AG20443 (cell line): ENCODE measurements at regions not wholly inside any gene's neighbourhood (a gene's known extent, or its start where the extent isn't known, plus 50 kb on each side); places are given as distances from the start of the nearest gene placed in this dataset.
"Not testable (repeated sequence)": the region's sequence is repeated elsewhere in the genome, so short reads cannot be mapped to it uniquely, and the experiment has no call there.

Experiments used
- DNase-seq: peaks from one replicate; pipeline ENCODE4 v3.0.0; 2012; ENCODE audit warnings: low spot score, mixed read lengths

DNA sequence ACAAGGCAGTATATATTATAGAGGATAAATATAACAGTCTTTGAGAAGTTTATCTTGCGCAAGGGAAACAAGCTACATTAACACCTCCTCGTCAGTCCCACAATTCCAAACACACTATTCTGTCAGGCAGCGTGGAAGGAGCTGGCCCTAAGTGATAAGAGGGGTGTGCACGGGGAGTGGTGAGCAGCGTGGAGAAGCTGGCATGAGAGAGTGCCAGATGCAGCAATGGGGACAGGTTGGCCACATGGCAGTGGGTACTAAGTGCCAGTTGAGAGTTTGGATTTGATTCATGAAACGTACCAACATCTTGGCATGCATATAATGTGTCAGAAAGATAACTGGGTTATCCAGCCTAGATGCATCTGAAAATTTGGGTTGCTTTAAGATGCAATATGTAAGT lies 460.2 kb downstream of the ICE1 start:
- no peak for DNase-seq

DNA sequence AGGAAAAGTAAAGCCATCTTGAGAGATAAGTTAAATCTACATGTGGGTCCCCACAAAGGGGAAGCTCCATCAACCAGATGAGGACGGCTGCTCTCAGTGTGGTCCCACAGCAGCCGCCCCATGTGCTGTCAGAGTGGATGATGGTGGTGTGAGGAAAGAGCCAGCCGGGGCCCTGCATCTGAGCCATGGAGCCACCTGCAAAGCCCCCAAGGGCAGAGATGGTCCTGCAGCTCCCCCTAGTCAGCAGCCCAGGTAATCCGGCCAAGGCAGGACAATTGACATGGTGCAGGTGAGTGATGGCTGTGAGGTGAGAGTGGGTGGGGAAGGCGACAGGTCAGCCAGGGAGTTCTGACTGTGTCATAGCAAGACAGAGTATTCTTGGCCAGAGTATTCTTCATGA lies 458.8 kb downstream of the ICE1 start:
- DNase-seq, result no peak

DNA sequence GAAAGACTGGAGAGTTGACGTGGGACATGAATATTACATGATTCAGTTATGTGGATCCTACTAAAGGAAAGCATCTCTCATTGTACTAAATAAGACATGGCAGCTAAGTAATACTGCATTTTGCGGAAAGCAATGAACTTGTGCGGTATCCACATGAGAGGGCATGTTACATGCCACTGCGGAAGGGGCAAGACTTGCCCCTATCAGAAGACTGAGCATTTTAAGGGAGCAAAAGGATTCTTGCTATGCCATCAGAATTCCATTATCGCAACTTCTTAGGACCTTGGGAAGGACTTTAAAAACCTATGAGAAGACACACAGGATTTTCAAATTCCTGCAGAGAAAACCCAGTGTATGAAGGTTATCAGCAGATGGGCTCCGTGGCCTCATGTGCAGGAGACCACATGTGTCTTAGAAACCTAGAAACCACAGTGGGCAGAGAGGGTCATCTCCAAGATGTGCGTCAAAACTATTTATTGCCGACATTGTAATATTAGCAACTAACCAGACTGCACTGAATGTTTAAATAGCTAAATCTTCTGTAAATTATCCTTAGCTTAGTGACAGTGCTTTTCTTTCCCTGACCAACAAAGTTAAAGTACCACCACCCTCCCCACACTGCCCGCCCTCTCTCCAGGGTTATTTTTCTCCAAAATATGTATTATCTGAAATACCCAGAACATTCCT lies 457.7 kb downstream of the ICE1 start:
- DNase-seq, result no peak

DNA sequence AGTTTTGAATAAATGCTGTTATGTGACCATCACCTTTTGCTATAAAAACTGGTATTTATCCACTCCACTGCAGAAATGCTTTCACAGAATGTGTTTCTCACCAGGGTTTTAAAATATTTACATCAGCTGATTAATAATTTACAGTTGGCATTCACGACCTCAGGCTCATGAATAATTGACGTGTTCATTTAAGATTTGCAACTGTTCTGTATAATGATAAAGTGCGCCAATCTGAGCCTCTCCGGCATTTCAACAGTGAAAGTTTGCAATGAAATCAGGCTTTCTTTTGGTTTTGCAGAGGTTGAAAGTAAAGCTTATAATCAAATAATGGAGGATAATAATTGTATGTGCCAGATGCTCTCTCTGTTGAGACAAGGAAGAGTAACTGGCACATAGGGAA lies 434.9 kb downstream of the ICE1 start:
- DNase-seq, result no peak

DNA sequence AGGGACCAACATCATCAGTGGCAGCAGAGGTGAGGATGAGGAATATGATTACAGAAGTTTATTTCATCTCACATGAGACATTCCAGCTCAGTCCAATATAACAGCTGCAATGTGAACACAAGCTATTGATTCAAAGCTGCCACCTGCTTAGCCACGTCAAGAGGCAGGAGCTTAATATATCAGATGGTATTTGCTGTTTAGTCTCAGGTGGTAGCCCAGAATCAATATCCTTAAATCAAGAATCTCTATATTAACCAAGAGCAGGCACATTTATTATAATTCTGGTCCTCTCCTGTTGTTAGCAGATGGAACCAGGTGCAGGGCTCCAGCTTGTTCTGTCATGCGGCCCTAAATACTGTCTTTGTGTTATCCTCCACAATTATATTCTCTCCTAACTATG lies 431.6 kb downstream of the ICE1 start:
- DNase-seq, result no peak

DNA sequence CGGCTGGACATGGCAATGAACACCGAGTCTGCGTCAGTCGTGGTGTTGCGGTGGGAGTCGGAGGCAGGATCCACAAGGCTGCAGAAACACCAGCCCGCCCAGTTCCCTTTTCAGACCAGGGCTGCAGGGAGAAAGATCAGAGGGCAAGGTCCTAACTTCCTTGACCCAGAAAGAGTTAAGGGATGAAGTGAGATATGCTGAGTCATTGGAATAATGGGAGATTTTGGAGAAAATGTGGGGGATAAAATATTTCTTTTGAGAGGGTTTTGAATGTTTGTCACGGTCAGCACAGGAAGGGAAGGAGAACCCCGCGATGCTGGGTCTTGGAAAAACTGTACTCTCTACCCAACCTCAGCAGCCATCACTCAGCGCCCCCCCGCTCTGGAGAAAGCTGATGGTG lies 416.0 kb downstream of the ICE1 start:
- no peak for DNase-seq

DNA sequence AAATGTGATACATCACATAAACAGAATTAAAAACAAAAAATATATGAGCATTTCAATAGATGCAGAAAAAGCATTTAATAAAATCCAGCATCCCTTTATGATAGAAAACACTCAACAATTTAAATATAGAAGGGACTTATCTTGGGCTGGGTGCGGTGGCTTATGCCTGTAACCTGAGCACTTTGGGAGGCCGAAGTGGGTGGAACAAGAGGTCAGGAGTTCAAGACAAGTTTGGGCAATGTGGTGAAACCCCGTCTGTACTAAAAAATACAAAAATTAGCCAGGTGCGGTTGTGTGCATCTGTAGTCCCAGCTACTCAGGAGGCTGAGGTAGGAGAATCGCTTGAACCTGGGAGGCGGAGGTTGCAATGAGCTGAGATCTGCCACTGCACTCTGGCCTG lies 409.1 kb downstream of the ICE1 start:
- DNase-seq, result not testable (repeated sequence)

DNA sequence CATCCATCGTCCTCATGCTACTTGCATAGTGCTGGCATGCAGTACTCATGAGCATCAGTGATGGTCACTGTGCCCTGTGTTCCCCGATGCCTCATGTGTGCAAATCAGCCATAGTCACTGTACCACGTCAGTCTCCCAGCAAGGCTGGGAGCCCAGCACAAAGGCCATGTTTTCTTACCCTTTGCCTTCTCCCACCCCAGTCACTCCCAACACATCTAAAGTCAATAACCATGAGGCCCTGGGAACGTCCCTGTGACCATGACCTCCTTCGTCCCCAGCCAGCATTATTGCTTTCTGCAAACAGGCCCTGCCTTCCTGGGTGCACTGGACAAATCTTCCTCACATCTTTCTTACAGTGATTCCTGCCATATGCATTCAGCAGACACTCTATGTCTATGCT lies 406.1 kb downstream of the ICE1 start:
- no peak for DNase-seq

DNA sequence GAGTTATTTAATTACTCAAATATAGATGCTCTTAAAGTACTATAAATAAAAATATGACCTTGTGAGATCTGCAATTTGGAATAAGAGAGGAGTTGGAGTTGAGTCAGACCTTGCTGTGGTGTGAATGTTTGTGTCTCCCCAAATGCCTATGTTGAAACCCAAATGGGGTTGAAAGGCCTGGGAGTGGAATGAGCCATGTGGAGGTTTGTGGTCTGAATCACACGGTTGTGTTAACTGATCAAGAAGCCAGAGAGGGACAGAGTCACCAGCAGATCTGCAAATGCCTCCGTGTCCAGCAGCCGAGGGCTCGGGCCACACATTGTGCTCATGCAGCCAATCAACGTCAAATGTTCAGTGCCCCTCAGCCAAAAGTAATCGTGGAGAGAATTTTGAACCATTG lies 404.4 kb downstream of the ICE1 start:
- no peak for DNase-seq

DNA sequence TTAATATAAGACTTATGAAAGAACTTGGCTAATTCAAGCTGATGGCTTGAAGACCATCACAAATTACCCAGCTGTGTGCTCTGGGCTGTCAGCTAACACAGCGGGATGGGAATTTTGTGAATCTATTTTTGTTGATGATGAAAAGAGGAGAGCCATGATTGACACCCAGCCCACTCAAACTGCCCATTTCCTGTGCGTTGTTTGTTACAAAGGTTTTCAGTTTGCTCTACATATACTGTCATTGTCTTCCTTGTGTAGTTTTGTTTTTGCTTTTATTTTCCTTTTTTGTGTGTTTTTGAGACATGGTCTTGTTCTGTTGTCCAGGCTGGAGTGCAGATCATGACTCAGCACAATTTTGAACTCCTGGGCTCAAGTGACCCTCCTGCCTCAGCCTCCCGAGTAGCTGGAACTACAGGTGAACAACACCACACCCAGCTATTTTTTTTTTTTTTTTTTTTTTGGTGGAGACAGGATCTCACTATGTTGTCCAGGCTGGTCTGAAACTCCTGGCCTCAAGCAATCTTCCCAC lies 400.3 kb downstream of the ICE1 start:
- DNase-seq, result no peak

DNA sequence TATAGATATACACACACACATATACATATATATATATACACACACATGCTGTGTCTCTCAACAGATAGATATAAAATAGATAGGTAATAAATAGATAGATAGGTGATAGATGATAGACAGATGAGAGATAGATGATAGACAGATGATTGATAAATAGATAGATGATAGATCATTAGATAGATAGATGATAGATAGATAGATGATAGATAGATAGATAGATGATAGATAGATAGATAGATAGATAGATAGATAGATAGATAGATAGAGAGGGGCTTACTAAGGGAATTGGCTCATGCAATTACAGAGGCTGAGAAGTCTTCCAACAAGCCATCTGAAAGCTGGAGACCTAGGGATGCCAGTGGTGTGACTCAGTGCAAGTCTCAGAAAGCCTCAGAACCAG lies 394.5 kb downstream of the ICE1 start:
- no peak for DNase-seq

DNA sequence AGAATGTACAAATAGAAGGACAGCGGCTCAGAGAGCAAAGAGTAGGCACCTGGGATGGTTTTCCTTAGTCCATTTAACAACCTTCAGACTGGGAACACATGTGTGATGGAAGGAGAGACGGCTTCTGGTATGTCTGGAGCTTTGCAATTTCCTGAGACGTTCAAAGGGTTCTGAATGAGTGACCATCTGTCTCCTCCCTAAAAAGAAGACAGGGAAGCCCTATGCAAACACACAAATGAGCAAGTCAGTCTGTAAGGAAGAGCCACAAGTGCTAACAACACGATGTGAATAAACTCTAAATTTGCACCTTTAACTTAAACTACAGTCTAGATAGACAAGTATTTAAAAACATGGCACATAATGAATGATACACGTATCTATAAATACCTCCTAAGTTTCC lies 391.0 kb downstream of the ICE1 start:
- no peak for DNase-seq

DNA sequence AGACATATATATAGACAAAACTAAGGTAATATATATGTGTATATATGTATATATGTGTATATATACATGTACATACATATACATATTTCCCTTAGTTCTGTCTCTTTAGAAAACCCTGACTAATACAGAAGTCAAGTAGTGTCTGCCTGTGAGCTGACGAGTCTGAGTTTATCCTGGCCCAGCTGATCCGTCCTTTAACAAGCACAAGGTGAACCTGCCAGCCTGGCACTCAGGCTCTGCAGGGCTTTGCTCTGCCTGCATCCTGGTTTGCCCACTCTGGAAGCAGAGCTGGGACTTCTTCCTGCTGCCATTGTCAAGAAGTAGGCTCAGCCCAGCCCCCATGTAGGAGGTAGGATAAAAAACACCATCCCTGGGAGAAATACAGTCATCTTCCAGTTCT lies 388.0 kb downstream of the ICE1 start:
- no peak for DNase-seq

DNA sequence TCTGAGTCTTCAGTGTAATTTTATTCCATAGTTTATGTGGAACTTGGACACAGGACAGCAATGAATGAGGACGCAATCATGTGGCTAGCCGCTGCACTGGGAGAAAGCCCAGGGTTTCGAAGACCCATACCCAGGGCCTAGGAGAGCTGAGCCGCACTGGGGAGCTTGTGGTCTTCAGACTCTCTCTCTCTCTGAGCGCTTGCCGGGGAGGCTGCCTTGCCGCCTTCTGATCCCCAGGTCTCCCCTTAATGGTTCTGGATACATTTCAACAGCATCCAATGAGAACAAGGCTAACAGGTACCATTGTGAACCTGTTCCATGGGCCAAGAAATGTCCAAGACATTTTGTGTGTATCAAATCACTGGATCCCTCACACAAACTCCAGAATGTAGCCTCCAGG lies 383.4 kb downstream of the ICE1 start:
- no peak for DNase-seq

DNA sequence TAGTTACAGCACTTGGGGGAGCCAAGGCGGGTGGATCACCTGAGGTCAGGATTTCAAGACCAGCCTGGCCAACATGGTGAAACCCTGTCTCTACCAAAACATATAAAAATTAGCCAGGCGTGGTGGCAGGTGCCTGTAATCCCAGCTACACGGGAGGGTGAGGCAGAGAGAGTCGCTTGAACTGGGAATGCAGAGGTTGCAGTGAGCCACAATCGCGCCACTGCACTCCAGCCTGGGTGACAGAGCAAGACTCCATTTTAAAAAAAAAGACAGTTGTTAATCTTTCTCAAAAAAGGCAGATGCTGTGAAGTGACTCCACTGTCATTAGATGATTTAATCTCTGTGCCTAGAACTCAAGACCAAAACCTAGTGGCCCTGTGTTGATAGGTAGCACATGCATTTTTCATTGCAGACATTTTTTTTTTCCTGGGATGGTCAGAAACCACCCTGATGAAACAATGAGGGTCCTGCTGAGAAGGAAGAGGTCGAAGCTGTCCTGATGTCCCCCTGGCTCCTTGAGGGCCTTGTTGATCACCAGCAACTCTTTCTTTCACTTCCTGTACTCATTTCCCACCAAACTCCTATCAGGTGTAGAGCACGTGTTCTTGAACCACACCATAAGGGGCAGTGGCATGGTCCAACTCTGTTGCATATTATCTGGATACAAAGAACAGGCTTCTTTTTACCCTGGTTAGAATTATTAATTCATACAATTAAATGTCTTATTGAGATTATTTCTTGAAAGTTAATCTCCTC lies 382.2 kb downstream of the ICE1 start:
- no peak for DNase-seq

DNA sequence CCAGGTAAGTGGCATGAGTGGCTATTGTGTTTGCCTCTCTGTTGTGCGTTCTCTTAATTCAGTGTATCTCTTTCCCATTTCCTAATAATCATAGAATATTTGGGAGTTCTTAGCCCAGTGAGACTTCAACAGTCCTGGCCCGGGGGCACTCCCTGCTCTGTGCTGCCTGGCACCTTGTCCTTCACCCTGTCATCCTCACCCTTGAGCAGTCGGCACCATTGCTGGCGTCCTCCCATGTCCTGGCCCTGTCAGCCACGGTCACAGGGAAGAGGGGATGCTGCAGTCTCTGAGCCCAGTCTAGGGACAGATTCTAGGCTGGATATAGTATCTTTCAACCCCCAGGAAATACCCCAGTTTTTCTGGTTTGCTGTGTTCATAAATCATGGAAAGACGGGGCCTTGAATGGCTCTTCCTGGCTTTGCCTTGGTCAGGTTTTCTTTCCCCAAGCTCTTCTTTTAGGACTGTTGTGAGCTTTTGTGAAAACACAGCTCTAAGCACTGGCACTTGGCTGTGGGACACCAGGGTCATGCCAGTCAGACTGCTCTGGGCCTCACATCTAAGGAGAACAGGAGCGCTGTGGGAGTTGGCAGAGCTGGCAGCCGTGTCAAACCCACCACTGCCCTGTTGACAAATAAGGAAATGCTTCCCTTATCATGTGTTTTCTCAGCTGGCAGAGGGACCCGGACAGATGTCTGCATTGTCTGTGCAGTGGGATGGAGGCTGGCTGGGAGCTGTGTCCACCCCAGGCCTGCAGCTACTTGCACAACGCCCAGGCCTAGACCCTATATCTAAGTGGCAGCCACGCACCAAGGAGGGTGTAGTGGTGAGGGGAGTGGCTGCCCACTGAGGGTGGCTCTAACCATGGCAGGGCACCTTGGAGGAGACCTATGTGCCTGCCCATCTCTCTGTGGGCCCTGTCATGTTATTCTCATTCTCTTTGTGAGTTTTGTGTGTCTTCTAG lies 378.6 kb downstream of the ICE1 start:
- no peak for DNase-seq

DNA sequence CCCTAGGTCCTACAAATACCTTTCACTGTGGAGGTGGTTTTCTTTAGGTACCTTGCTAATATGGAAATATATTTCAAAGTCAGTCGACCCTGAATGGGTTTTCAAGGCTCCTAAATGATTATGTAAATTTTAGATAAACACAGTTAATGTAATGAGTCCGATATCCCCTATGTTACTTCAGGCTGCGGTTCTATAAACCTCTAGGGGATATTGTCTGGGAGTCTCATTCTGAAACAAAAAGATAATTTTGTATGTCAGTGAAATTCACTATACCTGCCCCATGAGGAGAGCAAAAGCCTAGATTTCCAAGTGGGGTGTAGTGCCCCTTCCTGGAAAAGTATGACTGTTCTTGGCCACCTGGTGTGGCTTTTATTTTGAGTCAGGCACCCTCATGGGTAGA lies 377.3 kb downstream of the ICE1 start:
- DNase-seq, result no peak

DNA sequence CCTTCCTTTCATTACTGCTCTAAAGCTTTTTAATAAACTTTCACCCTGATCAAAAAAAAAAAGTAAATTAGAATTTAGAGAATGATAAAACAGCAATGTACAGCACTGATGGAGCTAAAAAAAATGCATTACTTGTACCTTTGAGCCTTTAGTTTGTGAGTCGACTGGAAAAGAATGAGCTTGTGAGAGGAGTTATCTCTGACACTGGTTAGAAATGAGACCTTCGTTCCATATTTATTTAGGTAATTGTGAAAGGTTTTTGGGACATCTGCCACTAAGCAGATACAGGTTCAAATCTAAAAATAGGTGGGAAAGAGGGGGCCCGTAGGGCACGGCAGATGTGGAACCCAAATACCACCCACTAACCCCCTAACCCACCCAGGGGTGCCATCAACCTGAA lies 376.8 kb downstream of the ICE1 start:
- no peak for DNase-seq

DNA sequence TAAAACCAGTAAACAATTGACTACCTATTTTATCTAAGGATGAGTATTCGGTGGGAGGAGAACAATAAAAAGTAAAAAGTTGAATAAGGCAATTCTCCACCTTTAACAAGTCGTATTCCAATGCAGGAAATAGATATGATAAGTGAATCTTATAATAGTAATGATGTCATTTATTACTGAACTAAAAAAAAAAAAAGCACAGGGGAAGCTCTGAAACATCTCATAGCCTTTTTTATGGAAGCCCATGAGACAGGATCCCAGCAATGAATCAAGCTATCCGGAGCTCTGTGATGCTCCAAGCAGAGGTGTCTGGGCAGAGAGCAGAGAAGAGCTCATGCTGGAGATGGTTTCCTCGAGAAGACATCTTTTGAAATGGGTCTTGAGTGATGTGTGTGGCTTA lies 376.0 kb downstream of the ICE1 start:
- DNase-seq, result no peak

DNA sequence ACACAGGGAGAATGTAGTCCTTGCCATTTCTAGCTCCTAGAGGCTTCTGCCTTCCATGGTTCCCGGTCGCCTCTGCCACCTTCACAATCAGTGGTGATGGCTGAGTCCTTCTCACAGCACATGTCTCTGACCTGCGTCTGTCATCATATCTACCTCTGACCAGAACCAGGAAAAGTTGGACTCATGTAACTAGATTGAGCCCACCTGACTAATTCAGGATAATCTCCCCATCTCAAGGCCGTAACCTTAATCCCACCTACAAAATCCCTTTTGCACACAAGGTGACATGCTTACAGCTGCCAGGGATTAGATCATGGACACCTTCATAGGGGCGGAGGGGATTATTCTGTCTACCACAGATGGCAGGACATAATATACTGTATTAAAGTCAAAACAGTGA lies 375.6 kb downstream of the ICE1 start:
- no peak for DNase-seq

DNA sequence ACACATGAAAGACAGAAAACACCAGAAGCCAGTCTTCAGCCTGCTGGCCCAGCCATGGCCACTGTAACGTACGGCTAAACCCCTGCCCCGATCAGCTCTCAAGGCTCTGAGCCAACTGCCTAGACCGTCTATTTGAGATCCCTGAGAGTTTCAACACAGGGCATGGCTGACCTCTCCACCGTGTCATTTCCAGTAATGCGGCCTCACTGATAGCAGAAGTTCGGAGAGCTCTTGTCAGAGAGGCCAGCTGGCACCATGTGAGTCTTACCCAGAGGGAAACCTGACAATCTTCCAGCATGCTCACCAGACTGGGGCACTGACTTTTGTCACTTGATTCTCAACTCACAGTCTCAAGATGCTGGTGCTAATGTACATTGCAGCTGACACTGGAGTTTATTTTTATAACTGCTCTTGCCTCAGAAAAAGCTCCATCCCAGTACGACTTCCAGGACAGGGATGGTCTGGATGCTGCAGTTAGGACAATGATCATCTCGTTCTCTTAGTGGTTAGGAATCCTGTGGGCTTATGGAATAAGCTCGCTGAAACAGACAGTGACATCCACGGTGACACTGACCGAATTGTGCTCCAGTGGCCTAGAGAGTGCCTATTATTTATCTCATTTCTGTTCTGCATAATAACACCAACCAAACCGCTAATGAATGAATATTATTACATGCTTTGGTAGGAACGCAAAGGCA lies 372.7 kb downstream of the ICE1 start:
- no peak for DNase-seq

DNA sequence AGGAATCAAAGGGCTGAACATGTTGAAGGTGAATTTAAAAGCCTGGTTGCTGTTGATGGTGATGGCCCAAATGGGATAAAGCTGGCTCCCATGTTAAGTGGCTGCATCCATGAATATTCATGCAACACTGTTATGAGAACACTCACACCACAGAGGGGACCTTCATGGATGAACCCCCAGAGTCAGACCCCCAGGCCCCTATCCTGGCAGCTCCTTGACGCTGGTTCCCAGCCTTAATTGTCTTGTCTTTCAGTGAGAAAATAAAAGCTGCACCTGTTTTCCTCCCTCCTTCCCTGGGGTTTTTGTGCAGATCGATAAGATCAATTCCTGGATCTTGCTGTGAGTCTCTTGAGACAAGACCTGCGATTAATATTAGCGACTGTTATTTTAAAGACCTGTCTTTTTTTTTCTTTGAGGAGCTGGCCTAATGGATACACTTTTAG lies 371.7 kb downstream of the ICE1 start:
- no peak for DNase-seq
